Left lung (tissue), 4 donors: ENCODE measurements at regions not wholly inside any gene's neighbourhood (a gene's known extent, or its start where the extent isn't known, plus 50 kb on each side); places are given as distances from the start of the nearest gene placed in this dataset.

Source experiments
- ATAC-seq: fragments of 200-7000 bp; cut with Tn5 transposase; one replicate; pipeline ENCODE4 v1.9.1; 2020; ENCODE audit warnings: moderate library complexity
- DNase-seq, 4 donors: peaks; one replicate each; pipeline ENCODE4 v3.0.0-alpha.2; 2013 to 2020
- H3K27ac ChIP-seq, 2 donors: fragments of 200-600 bp; sonication (generic) in 1 of 2; one replicate each; pipeline versions ENCODE4 v1.5.0 to v1.8.0; 2020 to 2021
- H3K27me3 ChIP-seq, 2 donors: fragments of 200-600 bp; sonication (generic) in 1 of 2; one replicate each; pipeline versions ENCODE4 v1.5.0 to v1.8.0; 2020 to 2021
- H3K36me3 ChIP-seq, 2 donors: fragments of 200-600 bp; sonication (generic) in 1 of 2; one replicate each; pipeline versions ENCODE4 v1.5.0 to v1.8.0; 2020 to 2021
- H3K4me1 ChIP-seq, 2 donors: fragments of 200-600 bp; one replicate each; pipeline ENCODE4 v1.8.0; 2021
- H3K4me3 ChIP-seq, 2 donors: fragments of 200-600 bp; sonication (generic) in 1 of 2; one replicate each; pipeline versions ENCODE4 v1.5.0 to v1.8.0; 2020 to 2021; ENCODE audit warnings: mild to moderate bottlenecking in 1 of 2
- H3K9me3 ChIP-seq, 2 donors: fragments of 200-600 bp; sonication (generic) in 1 of 2; one replicate each; pipeline versions ENCODE4 v1.5.0 to v1.8.0; 2020 to 2021
- intact Hi-C, 2 donors: fragments of 100-400 bp; cut with DNase I; formaldehyde crosslinking; loops; one replicate each; pipeline versions ENCODE4 v1.11.2 to v1.14.2; 2022
- TF ChIP-seq, protein P1 (sequence below), 2 donors: fragments of 200-600 bp; sonication (generic) in 1 of 2; IDR thresholded peaks; one replicate each; pipeline versions ENCODE4 v1.5.0 to v1.8.0; 2021; ENCODE audit warnings: antibody characterized with exemption in 2 of 2
- donor health status: DM: no; HTN: yes; CAD: no.
- donor health status: DM: no; HTN: no; CAD: no.

GRCh38 chr10:45209888-45210287 is 105.5 kb downstream of the OR13A1 start:
- peaks cover 0 to 2% of the 10 kb centered on the region in 2 donors for H3K9me3 ChIP-seq
- TF ChIP-seq, protein P1, sequence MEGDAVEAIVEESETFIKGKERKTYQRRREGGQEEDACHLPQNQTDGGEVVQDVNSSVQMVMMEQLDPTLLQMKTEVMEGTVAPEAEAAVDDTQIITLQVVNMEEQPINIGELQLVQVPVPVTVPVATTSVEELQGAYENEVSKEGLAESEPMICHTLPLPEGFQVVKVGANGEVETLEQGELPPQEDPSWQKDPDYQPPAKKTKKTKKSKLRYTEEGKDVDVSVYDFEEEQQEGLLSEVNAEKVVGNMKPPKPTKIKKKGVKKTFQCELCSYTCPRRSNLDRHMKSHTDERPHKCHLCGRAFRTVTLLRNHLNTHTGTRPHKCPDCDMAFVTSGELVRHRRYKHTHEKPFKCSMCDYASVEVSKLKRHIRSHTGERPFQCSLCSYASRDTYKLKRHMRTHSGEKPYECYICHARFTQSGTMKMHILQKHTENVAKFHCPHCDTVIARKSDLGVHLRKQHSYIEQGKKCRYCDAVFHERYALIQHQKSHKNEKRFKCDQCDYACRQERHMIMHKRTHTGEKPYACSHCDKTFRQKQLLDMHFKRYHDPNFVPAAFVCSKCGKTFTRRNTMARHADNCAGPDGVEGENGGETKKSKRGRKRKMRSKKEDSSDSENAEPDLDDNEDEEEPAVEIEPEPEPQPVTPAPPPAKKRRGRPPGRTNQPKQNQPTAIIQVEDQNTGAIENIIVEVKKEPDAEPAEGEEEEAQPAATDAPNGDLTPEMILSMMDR (IDR thresholded peaks at IDR 0.05): no peak
- intact Hi-C loops: no loop called here

DNA sequence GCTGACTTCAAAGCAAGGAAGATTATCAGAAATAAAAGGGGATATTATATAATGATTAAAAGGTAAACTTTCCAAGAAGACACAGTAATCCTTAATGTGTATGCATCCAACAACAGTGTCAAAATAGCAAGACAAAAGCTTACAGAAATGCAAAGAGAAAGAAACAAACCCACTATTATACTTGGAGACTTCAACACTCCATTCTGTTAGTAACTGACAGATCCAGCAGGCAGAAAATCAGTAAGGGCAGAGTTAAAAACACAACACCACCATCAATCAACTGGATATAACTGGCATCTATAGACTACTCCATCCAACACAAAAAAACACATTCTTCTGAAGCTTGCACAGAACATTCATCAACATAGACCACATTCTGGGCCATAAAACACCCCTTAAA is 103.8 kb downstream of the OR13A1 start:
- Histone ChIP-seq H3K9me3 (peaks cover 0 to 2% of the 10 kb centered on the region in 2 donors), H3K4me3 (no peak overlapping the region), H3K4me1 (no peaks in the 10 kb centered on the region), H3K36me3 (no peaks in the 10 kb centered on the region), H3K27ac (no peak overlapping the region), H3K27me3 (no peaks in the 10 kb centered on the region)
- intact Hi-C loops: no loop called here
- no peak for DNase-seq
- TF ChIP-seq, protein P1 (IDR thresholded peaks at IDR 0.05): no peak
- no peak for ATAC-seq

More at GRCh38 chr10:45209888-45210287, 105.5 kb downstream of the OR13A1 start:
- H3K27me3 ChIP-seq: peaks cover 0 to 4% of the 10 kb centered on the region in 2 donors
- ATAC-seq (no peak), DNase-seq (no peak)
- no peaks in the 10 kb centered on the region for H3K36me3 ChIP-seq
- H3K4me1 ChIP-seq: no peaks in the 10 kb centered on the region
- H3K4me3 ChIP-seq: no peak overlapping the region
- no peak overlapping the region for H3K27ac ChIP-seq

DNA sequence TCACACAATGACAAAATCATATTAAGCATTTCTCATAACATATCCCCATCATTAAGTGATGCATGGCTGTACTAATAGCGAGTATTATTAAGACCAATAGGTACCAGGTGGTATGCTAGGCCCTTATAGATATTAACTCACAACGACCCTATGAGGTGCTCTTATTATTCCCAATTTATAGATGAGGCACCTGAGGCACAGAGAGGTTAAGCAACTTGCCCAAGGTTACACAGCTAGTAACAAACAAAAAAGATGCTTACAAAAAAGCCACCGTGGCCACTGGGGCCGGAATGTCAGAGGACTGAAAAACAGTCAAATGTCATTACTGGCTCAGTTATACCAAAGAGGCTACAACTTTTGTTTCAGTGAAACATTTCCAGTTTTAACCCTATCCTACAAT is 96.0 kb downstream of the OR13A1 start:
- ATAC-seq: no peak
- Histone ChIP-seq H3K4me3 (no peak overlapping the region), H3K9me3 (no peaks in the 10 kb centered on the region), H3K27ac (no peak overlapping the region), H3K27me3 (peaks cover 0 to 7% of the 10 kb centered on the region in 2 donors), H3K36me3 (no peaks in the 10 kb centered on the region), H3K4me1 (no peaks in the 10 kb centered on the region)
- no peak for DNase-seq
- TF ChIP-seq, protein P1 (IDR thresholded peaks at IDR 0.05): no peak
- intact Hi-C loops: no loop called here

DNA sequence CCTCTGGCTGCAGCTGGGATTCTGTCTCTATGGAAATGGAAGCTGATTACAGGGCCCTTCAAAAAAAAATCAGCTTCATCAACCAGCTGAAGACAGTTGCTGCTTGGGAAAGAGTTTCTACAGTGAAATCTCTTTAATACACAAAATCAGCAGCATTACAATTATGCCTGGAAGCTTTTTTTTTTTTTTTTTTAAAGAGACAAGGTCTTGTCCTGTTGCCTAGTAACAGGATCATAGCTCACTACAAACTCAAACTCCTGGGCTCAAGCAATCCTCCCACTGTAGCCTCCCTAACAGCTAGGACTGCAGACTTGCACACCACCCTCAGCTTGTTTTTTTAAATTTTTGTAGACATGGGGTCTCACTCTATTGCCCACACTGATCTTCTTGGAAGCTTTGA is 94.5 kb downstream of the OR13A1 start:
- no peak for ATAC-seq
- no peak overlapping the region for H3K4me3 ChIP-seq
- H3K27me3 ChIP-seq: peaks cover 0 to 15% of the 10 kb centered on the region in 2 donors
- intact Hi-C loops: no loop called here
- no peaks in the 10 kb centered on the region for H3K4me1 ChIP-seq
- TF ChIP-seq, protein P1 (IDR thresholded peaks at IDR 0.05): no peak
- no peaks in the 10 kb centered on the region for H3K36me3 ChIP-seq
- H3K27ac ChIP-seq: no peak overlapping the region
- no peaks in the 10 kb centered on the region for H3K9me3 ChIP-seq
- no peak for DNase-seq

- intact Hi-C loops: no loop called here
- H3K27ac ChIP-seq: no peak overlapping the region
- H3K9me3 ChIP-seq: peaks cover 0 to 2% of the 10 kb centered on the region in 2 donors
- ATAC-seq: no peak
- TF ChIP-seq, protein P1 (IDR thresholded peaks at IDR 0.05): no peak
- H3K36me3 ChIP-seq: no peaks in the 10 kb centered on the region
- no peaks in the 10 kb centered on the region for H3K4me1 ChIP-seq
- H3K4me3 ChIP-seq: no peak overlapping the region
- peaks cover 0 to 15% of the 10 kb centered on the region in 2 donors for H3K27me3 ChIP-seq
- DNase-seq: peak in 1 of 4 donors; percentile 68
Measured at GRCh38 chr10:45224219-45224841, 91.1 kb downstream of the OR13A1 start.
